Esophagus squamous epithelium (tissue), 4 donors: ENCODE measurements at regions not wholly inside any gene's neighbourhood (a gene's known extent, or its start where the extent isn't known, plus 50 kb on each side); places are given as distances from the start of the nearest gene placed in this dataset.
"Not testable (repeated sequence)": the region's sequence is repeated elsewhere in the genome, so short reads cannot be mapped to it uniquely, and the experiment has no call there.

Experiments
- POLR2A ChIP-seq, 4 donors: fragments of 450-650 bp; IDR thresholded peaks; one replicate each; pipeline ENCODE4 v1.6.1; 2017; ENCODE audit warnings: antibody characterized with exemption in 4 of 4, mild to moderate bottlenecking in 4 of 4, moderate library complexity in 3 of 4
- TF ChIP-seq, protein P1 (sequence below), 6 experiments: fragments of 450-650 bp in 4 of 6; fragments of 200-600 bp in 2 of 6; sonication (generic) in 2 of 6; IDR thresholded peaks; one replicate each; pipeline ENCODE4 v1.5.1; 2016 to 2019; ENCODE audit warnings: antibody characterized with exemption in 6 of 6, mild to moderate bottlenecking in 4 of 6, moderate library complexity in 4 of 6

DNA sequence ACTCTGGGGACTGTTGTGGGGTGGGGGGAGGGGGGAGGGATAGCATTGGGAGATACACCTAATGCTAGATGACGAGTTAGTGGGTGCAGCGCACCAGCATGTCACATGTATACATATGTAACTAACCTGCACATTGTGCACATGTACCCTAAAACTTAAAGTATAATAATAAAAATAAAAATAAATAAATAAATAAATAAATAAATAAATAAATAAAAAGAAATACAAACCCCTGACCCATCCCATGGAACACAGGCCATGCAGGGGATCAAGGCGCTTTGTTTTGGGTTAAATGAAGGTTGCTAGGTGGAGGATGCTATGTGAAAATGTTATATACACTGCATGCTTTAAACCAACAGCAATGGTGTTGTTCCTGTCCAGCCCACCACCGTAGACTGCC, 184.7 kb downstream of the C6orf118 start:
- TF ChIP-seq, protein P1, sequence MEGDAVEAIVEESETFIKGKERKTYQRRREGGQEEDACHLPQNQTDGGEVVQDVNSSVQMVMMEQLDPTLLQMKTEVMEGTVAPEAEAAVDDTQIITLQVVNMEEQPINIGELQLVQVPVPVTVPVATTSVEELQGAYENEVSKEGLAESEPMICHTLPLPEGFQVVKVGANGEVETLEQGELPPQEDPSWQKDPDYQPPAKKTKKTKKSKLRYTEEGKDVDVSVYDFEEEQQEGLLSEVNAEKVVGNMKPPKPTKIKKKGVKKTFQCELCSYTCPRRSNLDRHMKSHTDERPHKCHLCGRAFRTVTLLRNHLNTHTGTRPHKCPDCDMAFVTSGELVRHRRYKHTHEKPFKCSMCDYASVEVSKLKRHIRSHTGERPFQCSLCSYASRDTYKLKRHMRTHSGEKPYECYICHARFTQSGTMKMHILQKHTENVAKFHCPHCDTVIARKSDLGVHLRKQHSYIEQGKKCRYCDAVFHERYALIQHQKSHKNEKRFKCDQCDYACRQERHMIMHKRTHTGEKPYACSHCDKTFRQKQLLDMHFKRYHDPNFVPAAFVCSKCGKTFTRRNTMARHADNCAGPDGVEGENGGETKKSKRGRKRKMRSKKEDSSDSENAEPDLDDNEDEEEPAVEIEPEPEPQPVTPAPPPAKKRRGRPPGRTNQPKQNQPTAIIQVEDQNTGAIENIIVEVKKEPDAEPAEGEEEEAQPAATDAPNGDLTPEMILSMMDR (IDR thresholded peaks at IDR 0.05), result not testable (repeated sequence)
- TF ChIP-seq POLR2A (IDR thresholded peaks at IDR 0.05), result not testable (repeated sequence)
